Prostate gland (tissue), 2 donors: ENCODE measurements at regions not wholly inside any gene's neighbourhood (a gene's known extent, or its start where the extent isn't known, plus 50 kb on each side); places are given as distances from the start of the nearest gene placed in this dataset.

Source experiments
- POLR2A ChIP-seq: fragments of 450-650 bp; IDR thresholded peaks from one replicate; pipeline ENCODE4 v1.6.1; 2016; ENCODE audit warnings: antibody characterized with exemption, mild to moderate bottlenecking
- POLR2AphosphoS5 ChIP-seq: sonication (generic); formaldehyde crosslinking; IDR thresholded peaks from one replicate; pipeline ENCODE4 v1.6.1; 2017; ENCODE audit warnings: antibody characterized with exemption
- TF ChIP-seq, protein P1 (sequence below), 4 experiments: fragments of 200-600 bp in 2 of 4; fragments of 450-650 bp in 2 of 4; sonication (generic) in 2 of 4; IDR thresholded peaks; 1 replicate in 3 of 4; 2 replicates in 1 of 4; pipeline ENCODE4 v1.5.1; 2016 to 2019; ENCODE audit warnings: antibody characterized with exemption in 4 of 4, mild to moderate bottlenecking in 2 of 4, moderate library complexity in 2 of 4

DNA sequence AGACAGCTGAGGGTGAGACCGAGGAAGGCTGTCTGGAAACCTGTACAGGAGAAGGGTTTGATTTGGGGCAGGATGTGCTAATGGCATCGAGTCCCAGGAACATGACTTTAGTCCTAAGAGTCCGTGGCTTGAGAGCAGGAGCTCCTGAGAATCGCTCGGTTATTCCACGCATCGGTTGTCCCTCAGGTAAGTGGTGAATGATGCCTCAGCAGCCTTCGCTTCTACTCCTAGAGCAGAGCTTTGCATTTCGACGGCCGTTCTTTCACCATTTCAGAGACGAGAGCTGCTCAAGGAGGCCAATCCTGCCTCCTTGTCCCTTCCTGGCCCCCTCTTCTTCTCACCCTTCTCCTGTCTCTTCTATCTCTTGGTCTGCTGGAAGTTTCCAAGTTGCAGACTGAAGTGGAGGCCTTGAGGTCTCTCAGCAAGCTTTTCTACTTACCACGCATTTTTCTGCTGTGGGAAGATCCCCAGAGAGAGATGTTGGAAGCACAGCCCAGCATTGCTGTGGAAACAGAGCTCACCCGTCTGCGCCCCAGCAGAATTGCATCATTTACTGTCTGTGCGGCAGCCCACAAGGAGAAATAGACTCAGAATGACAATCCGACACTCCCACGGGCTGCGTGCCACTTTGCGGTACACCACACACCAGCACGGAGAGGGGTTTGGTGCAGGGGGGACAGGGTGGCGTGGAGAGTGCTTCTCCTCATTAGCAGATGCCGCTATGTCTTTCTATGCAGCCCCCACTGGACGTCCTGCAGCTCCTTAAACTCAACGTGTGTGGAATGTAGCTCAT, 270.7 kb upstream of the C1orf174 start:
- TF ChIP-seq, protein P1, sequence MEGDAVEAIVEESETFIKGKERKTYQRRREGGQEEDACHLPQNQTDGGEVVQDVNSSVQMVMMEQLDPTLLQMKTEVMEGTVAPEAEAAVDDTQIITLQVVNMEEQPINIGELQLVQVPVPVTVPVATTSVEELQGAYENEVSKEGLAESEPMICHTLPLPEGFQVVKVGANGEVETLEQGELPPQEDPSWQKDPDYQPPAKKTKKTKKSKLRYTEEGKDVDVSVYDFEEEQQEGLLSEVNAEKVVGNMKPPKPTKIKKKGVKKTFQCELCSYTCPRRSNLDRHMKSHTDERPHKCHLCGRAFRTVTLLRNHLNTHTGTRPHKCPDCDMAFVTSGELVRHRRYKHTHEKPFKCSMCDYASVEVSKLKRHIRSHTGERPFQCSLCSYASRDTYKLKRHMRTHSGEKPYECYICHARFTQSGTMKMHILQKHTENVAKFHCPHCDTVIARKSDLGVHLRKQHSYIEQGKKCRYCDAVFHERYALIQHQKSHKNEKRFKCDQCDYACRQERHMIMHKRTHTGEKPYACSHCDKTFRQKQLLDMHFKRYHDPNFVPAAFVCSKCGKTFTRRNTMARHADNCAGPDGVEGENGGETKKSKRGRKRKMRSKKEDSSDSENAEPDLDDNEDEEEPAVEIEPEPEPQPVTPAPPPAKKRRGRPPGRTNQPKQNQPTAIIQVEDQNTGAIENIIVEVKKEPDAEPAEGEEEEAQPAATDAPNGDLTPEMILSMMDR (IDR thresholded peaks at IDR 0.05) = no peak
- TF ChIP-seq POLR2AphosphoS5 (no peak), POLR2A (no peak)
